C4-2B (cell line): ENCODE measurements at regions not wholly inside any gene's neighbourhood (a gene's known extent, or its start where the extent isn't known, plus 50 kb on each side); places are given as distances from the start of the nearest gene placed in this dataset.

Experiments
- CTCF ChIP-seq: fragments of 450-650 bp; conservative IDR thresholded peaks from 2 replicates; pipeline ENCODE4 v1.5.1; 2017; ENCODE audit warnings: mild to moderate bottlenecking
- ZFX ChIP-seq: fragments of 450-650 bp; IDR thresholded peaks from 2 replicates; pipeline ENCODE4 v1.6.1; 2017

GRCh38 chr11:91091563-91091962 lies 868.7 kb upstream of the CHORDC1 start:
- TF ChIP-seq CTCF (no peak), ZFX (no peak)
